Calu3 (cell line): ENCODE measurements at regions not wholly inside any gene's neighbourhood (a gene's known extent, or its start where the extent isn't known, plus 50 kb on each side); places are given as distances from the start of the nearest gene placed in this dataset.

Source experiments
- BruUV-seq: library from RNA; stranded (reverse); fragments of 400-500 nt; replicated peaks from 2 replicates; lab custom pipeline; 2021; lab: Mats Ljungman, UMichigan
- CTCF ChIA-PET: fragments of 300-600 bp; sonication (Branson Sonifier 250); formaldehyde crosslinking; loops from one replicate; lab custom pipeline; 2022; ENCODE audit warnings: antibody characterized with exemption; lab: Charles Lee
- DNase-seq: peaks from one replicate; pipeline ENCODE4 v3.0.0; 2022
- H3K27ac Mint-ChIP-seq: one replicate; pipeline ENCODE4 v1.8.0; 2022; ENCODE audit warnings: mixed read lengths; ENCODE audit not compliant: unreplicated experiment
- H3K27me3 Mint-ChIP-seq: one replicate; pipeline ENCODE4 v1.8.0; 2022; ENCODE audit warnings: mixed read lengths; ENCODE audit not compliant: unreplicated experiment
- H3K36me3 Mint-ChIP-seq: one replicate; pipeline ENCODE4 v1.8.0; 2022; ENCODE audit warnings: mild to moderate bottlenecking, moderate library complexity, mixed read lengths; ENCODE audit not compliant: insufficient read depth, unreplicated experiment
- H3K4me1 Mint-ChIP-seq: one replicate; pipeline ENCODE4 v1.8.0; 2022; ENCODE audit warnings: mild to moderate bottlenecking, low read depth, mixed read lengths; ENCODE audit not compliant: unreplicated experiment
- H3K4me3 Mint-ChIP-seq: one replicate; pipeline ENCODE4 v1.8.0; 2022; ENCODE audit warnings: mild to moderate bottlenecking, low read depth, moderate library complexity, mixed read lengths; ENCODE audit not compliant: unreplicated experiment
- H3K9me3 Mint-ChIP-seq: one replicate; pipeline ENCODE4 v1.8.0; 2022; ENCODE audit warnings: low read depth, mixed read lengths; ENCODE audit not compliant: unreplicated experiment
- CTCF ChIP-seq: fragments of 200-600 bp; IDR thresholded peaks from one replicate; pipeline ENCODE4 v1.8.0; 2022; ENCODE audit warnings: antibody characterized with exemption; ENCODE audit not compliant: unreplicated experiment
- intact Hi-C: fragments of 100-400 bp; cut with micrococcal nuclease; formaldehyde crosslinking; loops from one replicate; pipeline ENCODE4 v1.10.0; 2022; ENCODE audit not compliant: unreplicated experiment

GRCh38 chr2:37855283-37856041 lies 69.6 kb upstream of the RMDN2 start:
- Mint-ChIP-seq H3K27ac (no peak overlapping the region), H3K4me3 (no peak overlapping the region), H3K4me1 (peaks cover 10% of the 10 kb centered on the region), H3K36me3 (no peaks in the 10 kb centered on the region), H3K9me3 (no peaks in the 10 kb centered on the region), H3K27me3 (no peaks in the 10 kb centered on the region)
- no peak for TF ChIP-seq CTCF
- DNase-seq: no peak
- no TSS peak for BruUV-seq
- CTCF ChIA-PET: interaction anchor here (2.4 kb wide), 1 partner anchor 22 kb away, joined by 7 read pairs; no protein-coding TSS in a partner anchor
- intact Hi-C loops: no loop called here

- intact Hi-C loops: no loop called here
- Mint-ChIP-seq H3K27ac (no peak overlapping the region), H3K9me3 (no peaks in the 10 kb centered on the region), H3K36me3 (no peaks in the 10 kb centered on the region), H3K4me1 (peaks cover 8% of the 10 kb centered on the region), H3K4me3 (no peak overlapping the region), H3K27me3 (peaks cover 4% of the 10 kb centered on the region)
- no TSS peak for BruUV-seq
- CTCF ChIA-PET: interaction anchor here (2.4 kb wide), 1 partner anchor 21 kb away, joined by 7 read pairs; no protein-coding TSS in a partner anchor
- DNase-seq: no peak
- no peak for TF ChIP-seq CTCF
Observed at GRCh38 chr2:37856101-37856751, 68.9 kb upstream of the RMDN2 start.

GRCh38 chr2:37857575-37858399 lies 67.3 kb upstream of the RMDN2 start:
- H3K27me3 Mint-ChIP-seq: peaks cover 15% of the 10 kb centered on the region
- no peaks in the 10 kb centered on the region for H3K36me3 Mint-ChIP-seq

More at GRCh38 chr2:37857575-37858399, 67.3 kb upstream of the RMDN2 start:
- H3K9me3 Mint-ChIP-seq: no peaks in the 10 kb centered on the region
- intact Hi-C loops: no loop called here
- no peak overlapping the region for H3K27ac Mint-ChIP-seq
- CTCF ChIA-PET: no interaction called here
- no peak for TF ChIP-seq CTCF
- no TSS peak for BruUV-seq
- H3K4me1 Mint-ChIP-seq: no peaks in the 10 kb centered on the region
- no peak overlapping the region for H3K4me3 Mint-ChIP-seq
- no peak for DNase-seq
